ENCODE measurements at regions not wholly inside any gene's neighbourhood (a gene's known extent, or its start where the extent isn't known, plus 50 kb on each side); places are given as distances from the start of the nearest gene placed in this dataset.
A peak's percentile ranks its signal among the peaks of the same experiment; 100 is the strongest.

DNA sequence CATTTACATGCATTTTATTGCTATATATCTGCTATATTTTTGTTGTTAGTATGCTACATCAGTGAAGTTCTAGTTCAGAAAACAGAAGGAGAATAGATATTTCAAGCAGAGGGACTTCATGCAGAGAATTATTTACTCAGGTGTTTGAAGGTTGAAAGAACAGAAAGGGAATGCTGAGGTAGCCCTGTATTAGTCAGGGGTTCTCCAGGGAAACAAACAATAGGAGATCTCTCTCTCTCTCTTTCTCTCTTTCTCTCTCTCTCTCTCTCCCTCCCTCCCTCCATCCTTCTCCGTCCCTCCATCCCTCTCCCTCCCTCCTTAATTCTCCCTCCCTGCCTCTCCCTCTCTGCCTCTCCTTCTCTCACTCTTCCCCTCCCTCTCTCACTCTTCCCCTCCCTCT is 114.3 kb upstream of the TDRD3 start:
- DNase-seq (ENCODE audit: low spot score), result no peak

DNA sequence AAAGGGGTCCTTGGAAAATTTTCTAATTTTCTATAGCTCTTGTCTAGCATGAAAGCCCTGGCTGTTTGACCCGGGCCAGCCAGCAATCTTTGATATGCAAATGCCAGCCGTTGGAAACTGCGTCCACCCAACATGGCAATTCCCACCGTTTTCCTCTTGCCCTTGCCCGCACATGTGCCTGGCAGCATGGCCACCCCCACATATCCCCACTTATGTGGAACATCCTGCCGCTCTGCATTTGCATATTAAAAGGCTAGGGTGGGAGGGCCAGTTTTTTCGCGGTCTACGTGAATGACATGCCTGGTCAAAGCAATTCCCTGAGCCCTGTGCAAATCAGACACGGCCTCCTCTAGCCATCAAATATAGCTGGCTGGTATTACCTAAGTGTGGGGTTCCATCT is 110.3 kb upstream of the TDRD3 start:
- DNase-seq (ENCODE audit: low spot score), result no peak

- no peak for DNase-seq (ENCODE audit: low spot score)
Measured at GRCh38 chr13:60288569-60288968, 108.5 kb upstream of the TDRD3 start.

- DNase-seq (ENCODE audit: low spot score), result no peak
Measured at GRCh38 chr13:60303166-60303565, 93.9 kb upstream of the TDRD3 start.

DNA sequence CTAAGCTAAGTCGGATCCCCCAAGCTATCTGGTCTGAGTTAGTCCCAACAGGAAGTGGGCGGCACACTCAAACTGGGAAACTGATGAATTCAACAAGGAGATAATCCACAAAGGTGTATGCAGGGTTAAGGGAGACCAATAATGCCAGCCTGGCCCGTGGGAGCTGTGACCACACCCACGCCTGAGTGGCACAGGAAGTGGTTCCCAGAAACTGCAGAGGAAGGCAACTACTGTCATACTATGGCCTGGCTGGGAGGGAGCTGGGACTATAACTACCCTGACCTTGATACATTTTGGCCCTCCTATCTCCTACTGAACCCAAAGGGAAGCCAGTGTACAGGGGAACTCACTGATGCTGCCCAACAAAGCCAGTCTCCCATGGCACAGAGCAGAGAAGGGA is 85.5 kb upstream of the TDRD3 start:
- no peak for DNase-seq (ENCODE audit: low spot score)

- no peak for DNase-seq (ENCODE audit: low spot score)
Measured at GRCh38 chr13:60312851-60313505, 84.0 kb upstream of the TDRD3 start.

GRCh38 chr13:60318186-60318585 is 78.8 kb upstream of the TDRD3 start:
- DNase-seq (ENCODE audit: low spot score), result no peak

DNA sequence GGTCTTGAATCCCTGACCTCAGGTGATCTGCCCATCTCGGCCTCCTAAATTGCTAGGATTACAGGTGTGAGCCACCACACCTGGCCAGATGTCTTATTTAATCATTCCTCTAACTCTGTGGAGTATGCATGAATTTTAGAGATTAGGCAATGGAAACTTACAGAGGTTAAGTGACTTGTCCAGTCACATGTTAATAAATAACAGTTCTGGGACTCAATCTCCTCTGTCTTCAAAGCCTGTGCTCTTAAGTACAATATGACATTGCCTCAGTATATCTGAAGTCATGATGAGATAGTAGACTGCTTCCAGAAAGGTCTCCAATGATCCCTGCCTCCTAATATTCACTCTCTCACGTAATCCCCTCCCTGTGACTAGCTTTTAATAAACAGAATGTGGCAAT is 72.9 kb upstream of the TDRD3 start:
- no peak for DNase-seq (ENCODE audit: low spot score)

DNA sequence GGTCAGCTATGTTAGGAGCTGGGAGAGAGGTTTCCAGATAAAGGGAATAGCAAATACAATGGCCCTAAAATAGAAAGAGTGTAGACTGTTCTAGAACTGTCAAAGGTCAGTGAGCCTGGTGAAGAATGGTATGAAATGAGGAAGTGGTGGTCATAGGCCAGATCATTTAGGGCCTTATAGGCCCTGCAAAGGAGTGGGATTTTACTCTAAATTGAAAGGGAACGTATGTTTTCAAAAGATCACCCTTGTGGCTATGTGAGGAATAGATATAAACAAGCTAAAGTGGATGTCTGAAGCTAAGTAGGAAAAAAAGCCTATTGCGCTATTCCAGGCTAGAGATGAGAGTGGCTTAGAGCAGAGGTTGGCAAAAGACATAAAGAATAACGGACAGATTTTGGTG is 70.7 kb upstream of the TDRD3 start:
- DNase-seq (ENCODE audit: low spot score), result no peak

DNA sequence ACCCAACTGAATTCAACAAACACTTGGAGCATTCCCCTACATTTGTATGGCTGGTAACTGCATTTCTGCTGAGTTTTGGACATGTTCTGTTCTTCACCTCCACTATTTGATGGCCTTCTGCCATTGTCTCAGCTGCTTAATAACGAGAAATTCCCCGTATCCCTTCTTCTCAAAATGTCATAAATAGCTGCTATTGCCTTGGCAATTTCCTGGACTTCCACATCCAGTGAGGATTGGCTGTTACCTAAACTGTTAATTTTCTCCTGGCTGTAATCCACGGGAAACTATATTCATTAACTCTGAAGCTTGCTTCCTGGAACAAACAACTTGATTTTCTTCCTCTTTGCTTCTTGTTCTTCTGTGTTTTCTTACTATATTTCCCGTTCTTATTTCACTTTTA is 69.5 kb upstream of the TDRD3 start:
- no peak for DNase-seq (ENCODE audit: low spot score)

GRCh38 chr13:60328073-60328472 is 68.9 kb upstream of the TDRD3 start:
- no peak for DNase-seq (ENCODE audit: low spot score)

DNA sequence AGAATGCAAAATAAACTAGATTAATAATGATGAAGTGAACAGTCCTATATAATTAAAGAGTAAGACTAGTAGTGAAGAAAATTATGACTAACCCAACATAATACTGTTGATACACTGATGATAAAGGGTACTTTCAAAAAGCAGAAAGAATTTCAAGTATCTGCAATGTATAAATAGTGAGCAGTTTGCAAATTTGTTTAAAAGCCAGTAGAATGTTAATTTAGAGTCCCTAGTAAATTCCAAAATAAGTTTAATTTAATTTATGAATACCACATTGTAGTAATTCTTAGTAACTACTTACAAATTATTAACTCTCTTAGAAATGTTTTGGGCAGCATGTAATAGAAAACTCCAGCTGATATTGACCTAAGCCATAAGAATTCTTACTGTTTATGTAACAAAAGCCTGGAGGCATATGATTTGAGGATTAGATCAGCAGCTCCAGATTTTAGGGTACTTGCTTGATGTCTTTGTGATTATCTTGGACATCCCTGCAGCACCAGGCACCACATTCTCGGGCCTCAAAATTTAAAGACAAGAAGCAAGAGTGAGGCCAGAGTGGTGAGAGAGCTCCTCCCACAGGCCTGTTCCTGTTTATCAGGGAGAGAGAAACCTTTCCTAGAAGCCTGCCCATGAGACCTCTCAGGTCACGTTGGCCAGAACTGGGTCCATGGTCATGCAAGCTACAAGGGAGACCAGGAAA is 67.6 kb upstream of the TDRD3 start:
- DNase-seq (ENCODE audit: low spot score), result peak; percentile 64

DNA sequence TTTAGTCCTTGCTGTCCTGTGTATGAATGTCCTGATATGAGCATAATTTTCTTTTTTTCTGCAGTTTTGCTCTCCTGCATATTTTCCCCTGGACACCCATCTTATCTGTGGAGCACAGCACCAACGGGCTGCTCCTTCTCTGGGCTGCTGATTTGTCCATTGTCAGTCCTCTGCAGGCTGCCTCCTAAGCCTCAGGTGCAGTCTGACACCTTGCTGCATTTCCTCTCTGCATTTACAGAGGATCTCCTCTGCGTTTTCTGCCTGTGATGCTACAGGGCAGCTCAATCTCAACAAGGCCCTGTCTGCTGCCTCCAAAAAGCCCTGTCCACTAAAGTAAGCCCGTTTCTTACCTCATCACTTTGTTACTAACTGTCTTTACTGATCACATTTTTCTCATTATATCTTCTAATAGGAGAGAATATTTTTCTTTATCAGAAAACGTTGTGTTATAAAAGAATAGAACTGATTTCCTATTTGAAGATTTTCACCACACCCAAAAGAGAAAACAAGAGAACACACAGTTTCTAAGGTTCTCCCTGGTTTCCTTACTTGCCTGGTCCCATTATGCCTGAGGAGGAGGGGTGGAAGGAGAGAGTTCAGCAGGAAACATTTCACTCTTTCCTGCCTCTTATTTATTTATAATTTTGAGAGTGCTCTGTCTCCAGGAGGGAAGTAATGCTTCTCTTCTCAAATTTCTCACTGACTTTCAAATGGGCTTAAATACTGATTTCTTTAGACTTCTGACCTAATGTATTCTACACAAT is 65.6 kb upstream of the TDRD3 start:
- no peak for DNase-seq (ENCODE audit: low spot score)

DNA sequence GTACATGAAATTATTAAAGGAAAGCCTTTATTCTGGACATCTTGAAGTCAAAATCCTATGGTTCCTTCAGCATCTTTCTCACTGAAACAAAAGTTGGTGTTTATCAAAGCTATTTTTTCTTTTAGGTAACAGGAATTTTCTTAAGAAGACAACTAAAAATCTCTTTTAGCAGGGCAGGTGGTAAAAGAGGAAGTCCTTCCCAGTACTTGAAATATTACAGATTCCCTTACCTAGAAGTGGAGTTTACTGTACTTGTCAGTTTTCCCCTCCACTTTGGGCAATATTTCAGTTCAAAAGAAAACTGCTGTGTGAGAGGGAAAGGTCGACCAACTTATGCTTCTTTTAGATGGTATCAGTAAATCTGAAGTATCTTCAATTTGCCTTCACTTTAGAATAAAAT is 64.3 kb upstream of the TDRD3 start:
- no peak for DNase-seq (ENCODE audit: low spot score)

GRCh38 chr13:60334310-60334709 is 62.7 kb upstream of the TDRD3 start:
- no peak for DNase-seq (ENCODE audit: low spot score)

- no peak for DNase-seq (ENCODE audit: low spot score)
Measured at GRCh38 chr13:60335531-60335930, 61.5 kb upstream of the TDRD3 start.

DNA sequence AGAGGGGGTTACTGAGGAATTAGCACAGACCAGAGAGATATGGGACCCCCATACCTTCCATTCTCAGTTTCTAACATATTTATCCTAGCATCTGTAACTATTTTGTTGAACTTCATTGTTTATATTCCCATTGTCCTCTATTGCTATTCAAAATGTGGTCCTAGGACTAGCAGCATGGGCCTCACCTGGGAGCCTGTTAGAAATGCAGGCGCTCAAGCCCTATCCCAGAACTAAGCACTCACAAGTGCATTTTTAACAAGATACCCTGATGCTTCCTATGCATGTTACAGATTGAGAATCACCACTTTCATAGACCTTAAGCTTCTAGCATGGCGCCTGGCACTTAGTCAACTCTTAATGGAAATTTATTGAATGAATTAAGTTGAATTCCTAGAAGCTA is 58.3 kb upstream of the TDRD3 start:
- no peak for DNase-seq (ENCODE audit: low spot score)

GRCh38 chr13:60343978-60344377 is 53.0 kb upstream of the TDRD3 start:
- no peak for DNase-seq (ENCODE audit: low spot score)

GRCh38 chr13:60347174-60347573 is 49.8 kb upstream of the TDRD3 start:
- no peak for DNase-seq (ENCODE audit: low spot score)
